ENCODE measurements at regions not wholly inside any gene's neighbourhood (a gene's known extent, or its start where the extent isn't known, plus 50 kb on each side); places are given as distances from the start of the nearest gene placed in this dataset.

DNA sequence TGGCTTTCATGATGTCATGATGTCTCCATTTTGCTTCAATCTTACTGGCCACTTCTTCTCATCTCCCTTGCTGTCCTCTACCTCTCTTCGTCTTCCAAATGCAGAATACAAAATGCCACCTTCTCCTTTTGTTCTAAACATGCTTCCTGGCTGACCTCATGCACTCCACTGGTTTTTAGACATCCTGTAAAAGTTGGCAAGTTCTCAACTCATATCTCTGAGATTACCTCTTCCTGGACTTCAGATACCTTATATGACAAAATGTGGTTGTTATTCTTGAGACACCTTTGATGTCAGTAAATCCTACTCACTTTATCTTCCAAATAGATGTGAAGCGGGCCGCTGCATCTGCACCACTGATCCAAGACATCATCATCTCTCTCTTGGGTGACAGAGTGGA lies 212.7 kb upstream of the FOXA2 start (continued):
- no peak for TF ChIP-seq TEAD4 (IDR thresholded peaks at IDR 0.05; ENCODE audit: borderline replicate concordance, insufficient read depth)

- 18% methylated on average over 3 of the region's 3 CpGs for WGBS (ENCODE audit: low lambda C conversion rate)
- Histone ChIP-seq H3F3A (replicated peaks; ENCODE audit: insufficient read depth) (peaks cover 12% of the 10 kb centered on the region), H3K9ac (no peak overlapping the region), H3K9me3 (no peaks in the 10 kb centered on the region), H3K27me3 (ENCODE audit: insufficient read depth) (no peaks in the 10 kb centered on the region), H3K4me3 (ENCODE audit: low read depth in 2 of 2, low read length in 1 of 2) (no peak overlapping the region), H3K27ac (ENCODE audit: low read depth in 2 of 2, low read length in 1 of 2) (no peak overlapping the region), H4K20me1 (ENCODE audit: insufficient read depth) (no peaks in the 10 kb centered on the region), H3K4me2 (no peak overlapping the region), H2AFZ (ENCODE audit: low read depth) (no peak overlapping the region), H3K4me1 (ENCODE audit: control insufficient read depth in 1 of 2, insufficient read depth in 2 of 2, low read depth in 1 of 2, low read length in 1 of 2) (peaks cover 0 to 14% of the 10 kb centered on the region in 2 experiments; a peak in 1 of 4 replicates), H3K9me2 (no peaks in the 10 kb centered on the region), H3K36me3 (replicated peaks in 1 of 2; ENCODE audit: control insufficient read depth in 1 of 2, insufficient read depth in 2 of 2, low read length in 1 of 2) (no peaks in the 10 kb centered on the region), H3K79me2 (ENCODE audit: insufficient read depth) (no peaks in the 10 kb centered on the region)
- no peak for TF ChIP-seq JUND (IDR thresholded peaks at IDR 0.05)
- no peak for TF ChIP-seq RFX5 (IDR thresholded peaks at IDR 0.05; ENCODE audit: low read length)
- TF ChIP-seq, protein P1, sequence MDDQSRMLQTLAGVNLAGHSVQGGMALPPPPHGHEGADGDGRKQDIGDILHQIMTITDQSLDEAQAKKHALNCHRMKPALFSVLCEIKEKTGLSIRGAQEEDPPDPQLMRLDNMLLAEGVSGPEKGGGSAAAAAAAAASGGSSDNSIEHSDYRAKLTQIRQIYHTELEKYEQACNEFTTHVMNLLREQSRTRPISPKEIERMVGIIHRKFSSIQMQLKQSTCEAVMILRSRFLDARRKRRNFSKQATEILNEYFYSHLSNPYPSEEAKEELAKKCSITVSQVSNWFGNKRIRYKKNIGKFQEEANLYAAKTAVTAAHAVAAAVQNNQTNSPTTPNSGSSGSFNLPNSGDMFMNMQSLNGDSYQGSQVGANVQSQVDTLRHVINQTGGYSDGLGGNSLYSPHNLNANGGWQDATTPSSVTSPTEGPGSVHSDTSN (IDR thresholded peaks at IDR 0.05) = no peak
- TF ChIP-seq ELF1 (IDR thresholded peaks at IDR 0.05) = no peak
- TF ChIP-seq CTCF (IDR thresholded peaks at IDR 0.05) = no peak
- no peak for TF ChIP-seq RCOR1 (IDR thresholded peaks at IDR 0.05; ENCODE audit: low read length)
- TF ChIP-seq MEF2A (IDR thresholded peaks at IDR 0.05; ENCODE audit: borderline replicate concordance, low read depth) = no peak
- TF ChIP-seq, protein P2, sequence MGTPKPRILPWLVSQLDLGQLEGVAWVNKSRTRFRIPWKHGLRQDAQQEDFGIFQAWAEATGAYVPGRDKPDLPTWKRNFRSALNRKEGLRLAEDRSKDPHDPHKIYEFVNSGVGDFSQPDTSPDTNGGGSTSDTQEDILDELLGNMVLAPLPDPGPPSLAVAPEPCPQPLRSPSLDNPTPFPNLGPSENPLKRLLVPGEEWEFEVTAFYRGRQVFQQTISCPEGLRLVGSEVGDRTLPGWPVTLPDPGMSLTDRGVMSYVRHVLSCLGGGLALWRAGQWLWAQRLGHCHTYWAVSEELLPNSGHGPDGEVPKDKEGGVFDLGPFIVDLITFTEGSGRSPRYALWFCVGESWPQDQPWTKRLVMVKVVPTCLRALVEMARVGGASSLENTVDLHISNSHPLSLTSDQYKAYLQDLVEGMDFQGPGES (IDR thresholded peaks at IDR 0.05; ENCODE audit: low read depth, low read length) = no peak
- ChIA-PET POLR2A (no interaction called here), CTCF (interaction anchor here (0.9 kb wide), 1 partner anchor 108 kb away, joined by 3 read pairs; no protein-coding TSS in a partner anchor)
- no peak for DNase-seq
These were observed 215.3 kb upstream of the FOXA2 start for GRCh38 chr20:22799687-22800086.

DNA sequence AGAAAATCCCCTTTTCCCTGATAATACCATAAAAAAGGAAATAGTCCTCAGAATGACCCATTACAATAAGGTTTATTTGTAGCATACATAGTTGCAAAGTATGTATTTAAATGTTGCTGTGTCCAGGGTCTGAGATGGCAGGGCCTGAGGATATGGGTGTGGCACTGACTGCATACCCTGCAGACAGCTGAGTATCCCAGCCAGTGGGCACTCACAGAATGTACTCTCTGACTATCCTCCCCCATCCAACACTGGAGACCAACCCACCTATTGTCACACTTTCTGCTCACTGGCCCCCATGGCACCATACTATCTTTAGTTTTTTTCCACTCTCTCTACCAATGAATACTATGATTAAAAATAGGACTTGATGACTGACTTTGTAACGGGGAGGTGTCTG lies 215.8 kb upstream of the FOXA2 start:
- H4K20me1 ChIP-seq (ENCODE audit: insufficient read depth) = no peaks in the 10 kb centered on the region
- H3K27me3 ChIP-seq (ENCODE audit: insufficient read depth) = no peaks in the 10 kb centered on the region
- no peak overlapping the region for H2AFZ ChIP-seq (ENCODE audit: low read depth)
- ChIA-PET CTCF (no interaction called here), POLR2A (no interaction called here)
- no peaks in the 10 kb centered on the region for H3K79me2 ChIP-seq (ENCODE audit: insufficient read depth)
- peaks cover 0 to 10% of the 10 kb centered on the region in 2 experiments; a peak in 1 of 4 replicates for H3K4me1 ChIP-seq (ENCODE audit: control insufficient read depth in 1 of 2, insufficient read depth in 2 of 2, low read depth in 1 of 2, low read length in 1 of 2)
- H3K27ac ChIP-seq (ENCODE audit: low read depth in 2 of 2, low read length in 1 of 2) = no peak overlapping the region
- H3K4me2 ChIP-seq = no peak overlapping the region
- peaks cover 12% of the 10 kb centered on the region for H3F3A ChIP-seq (replicated peaks; ENCODE audit: insufficient read depth)
- H3K9me3 ChIP-seq = no peaks in the 10 kb centered on the region
- no peaks in the 10 kb centered on the region for H3K36me3 ChIP-seq (replicated peaks in 1 of 2; ENCODE audit: control insufficient read depth in 1 of 2, insufficient read depth in 2 of 2, low read length in 1 of 2)
- no peak overlapping the region for H3K4me3 ChIP-seq (ENCODE audit: low read depth in 2 of 2, low read length in 1 of 2)
- H3K9ac ChIP-seq = no peak overlapping the region
- no peaks in the 10 kb centered on the region for H3K9me2 ChIP-seq
- WGBS (ENCODE audit: low lambda C conversion rate) = 6% methylated on average over 1 of the region's 1 CpG
- no peak for DNase-seq
- TF ChIP-seq MXI1 (IDR thresholded peaks at IDR 0.05; ENCODE audit: low read depth, low read length) (no peak), MEF2A (IDR thresholded peaks at IDR 0.05; ENCODE audit: borderline replicate concordance, low read depth) (no peak), YY1 (IDR thresholded peaks at IDR 0.05; ENCODE audit: low read depth) (no peak), NRF1 (IDR thresholded peaks at IDR 0.05; ENCODE audit: low read depth, low read length) (no peak), RXRA (IDR thresholded peaks at IDR 0.05; ENCODE audit: borderline replicate concordance, low read depth) (no peak), USF2 (IDR thresholded peaks at IDR 0.05; ENCODE audit: borderline replicate concordance, low read depth, low read length) (no peak), FOXJ3 (CRISPR knock-in tag; IDR thresholded peaks at IDR 0.05) (no peak), SIN3A (IDR thresholded peaks at IDR 0.05; ENCODE audit: borderline replicate concordance, low read depth, low read length) (no peak), FOSL2 (IDR thresholded peaks at IDR 0.05; ENCODE audit: borderline replicate concordance, low read depth) (no peak), TAF1 (IDR thresholded peaks at IDR 0.05; ENCODE audit: borderline replicate concordance, low read depth, low read length) (no peak)
- TF ChIP-seq, protein P2 (IDR thresholded peaks at IDR 0.05; ENCODE audit: low read depth, low read length) = no peak
- TF ChIP-seq, protein P3, sequence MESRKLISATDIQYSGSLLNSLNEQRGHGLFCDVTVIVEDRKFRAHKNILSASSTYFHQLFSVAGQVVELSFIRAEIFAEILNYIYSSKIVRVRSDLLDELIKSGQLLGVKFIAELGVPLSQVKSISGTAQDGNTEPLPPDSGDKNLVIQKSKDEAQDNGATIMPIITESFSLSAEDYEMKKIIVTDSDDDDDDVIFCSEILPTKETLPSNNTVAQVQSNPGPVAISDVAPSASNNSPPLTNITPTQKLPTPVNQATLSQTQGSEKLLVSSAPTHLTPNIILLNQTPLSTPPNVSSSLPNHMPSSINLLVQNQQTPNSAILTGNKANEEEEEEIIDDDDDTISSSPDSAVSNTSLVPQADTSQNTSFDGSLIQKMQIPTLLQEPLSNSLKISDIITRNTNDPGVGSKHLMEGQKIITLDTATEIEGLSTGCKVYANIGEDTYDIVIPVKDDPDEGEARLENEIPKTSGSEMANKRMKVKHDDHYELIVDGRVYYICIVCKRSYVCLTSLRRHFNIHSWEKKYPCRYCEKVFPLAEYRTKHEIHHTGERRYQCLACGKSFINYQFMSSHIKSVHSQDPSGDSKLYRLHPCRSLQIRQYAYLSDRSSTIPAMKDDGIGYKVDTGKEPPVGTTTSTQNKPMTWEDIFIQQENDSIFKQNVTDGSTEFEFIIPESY (IDR thresholded peaks at IDR 0.05; ENCODE audit: borderline replicate concordance, low read depth) = no peak

All from SK-N-SH (cell line).